ENCODE measurements at regions not wholly inside any gene's neighbourhood (a gene's known extent, or its start where the extent isn't known, plus 50 kb on each side); places are given as distances from the start of the nearest gene placed in this dataset.
A peak's percentile ranks its signal among the peaks of the same experiment; 100 is the strongest.

GRCh38 chr1:117702654-117703053 is 96.8 kb downstream of the TENT5C start:
- H3K4me3 ChIP-seq (ENCODE audit: low read depth, low read length) = no peak overlapping the region
- TF ChIP-seq CTCF (IDR thresholded peaks at IDR 0.05; ENCODE audit: low read depth, low read length, missing control alignments) = no peak
- no peak for DNase-seq (ENCODE audit: low read depth)

GRCh38 chr1:117707371-117707770 is 101.5 kb downstream of the TENT5C start:
- TF ChIP-seq CTCF (IDR thresholded peaks at IDR 0.05; ENCODE audit: low read depth, low read length, missing control alignments) = no peak
- DNase-seq (ENCODE audit: low read depth) = no peak
- H3K4me3 ChIP-seq (ENCODE audit: low read depth, low read length) = no peak overlapping the region

GRCh38 chr1:117708323-117709248 is 102.7 kb downstream of the TENT5C start:
- no peak for TF ChIP-seq CTCF (IDR thresholded peaks at IDR 0.05; ENCODE audit: low read depth, low read length, missing control alignments)

GRCh38 chr1:117709249-117709691 is 103.4 kb downstream of the TENT5C start:
- H3K4me3 ChIP-seq (ENCODE audit: low read depth, low read length) = no peak overlapping the region
- no peak for TF ChIP-seq CTCF (IDR thresholded peaks at IDR 0.05; ENCODE audit: low read depth, low read length, missing control alignments)
- DNase-seq (ENCODE audit: low read depth) = no peak

More at GRCh38 chr1:117708323-117709248, 102.7 kb downstream of the TENT5C start:
- DNase-seq (ENCODE audit: low read depth) = no peak
- H3K4me3 ChIP-seq (ENCODE audit: low read depth, low read length) = no peak overlapping the region

- H3K4me3 ChIP-seq (ENCODE audit: low read depth, low read length) = no peak overlapping the region
- peak; percentile 51 for TF ChIP-seq CTCF (IDR thresholded peaks at IDR 0.05; ENCODE audit: low read depth, low read length, missing control alignments)
- DNase-seq (ENCODE audit: low read depth) = no peak
Observed at GRCh38 chr1:117710710-117711109, 104.9 kb downstream of the TENT5C start.

- no peak for TF ChIP-seq CTCF (IDR thresholded peaks at IDR 0.05; ENCODE audit: low read depth, low read length, missing control alignments)
- no peak overlapping the region for H3K4me3 ChIP-seq (ENCODE audit: low read depth, low read length)
- DNase-seq (ENCODE audit: low read depth) = no peak
Observed at GRCh38 chr1:117712621-117713020, 106.8 kb downstream of the TENT5C start.

All from GM12864 (cell line).